Right atrium auricular region (tissue), 2 donors: ENCODE measurements at regions not wholly inside any gene's neighbourhood (a gene's known extent, or its start where the extent isn't known, plus 50 kb on each side); places are given as distances from the start of the nearest gene placed in this dataset.
"Not testable (repeated sequence)": the region's sequence is repeated elsewhere in the genome, so short reads cannot be mapped to it uniquely, and the experiment has no call there.

Experiments
- DNase-seq: peaks from one replicate; pipeline ENCODE4 v3.0.0-alpha.2; 2019; ENCODE audit warnings: low spot score
- H3K27ac ChIP-seq, 2 donors: fragments of 200-600 bp; sonication (generic); 1 replicate in 1 of 2; 2 replicates in 1 of 2; pipeline ENCODE4 v1.5.1; 2016 to 2019
- H3K27me3 ChIP-seq, 2 donors: fragments of 200-600 bp; sonication (generic); one replicate each; pipeline versions ENCODE4 v1.5.1 to v1.6.0; 2017 to 2019
- H3K36me3 ChIP-seq: fragments of 200-600 bp; sonication (generic); one replicate; pipeline ENCODE4 v1.5.1; 2016
- H3K4me1 ChIP-seq, 2 donors: fragments of 200-600 bp; sonication (generic); one replicate each; pipeline versions ENCODE4 v1.5.1 to v1.6.0; 2017 to 2019
- H3K4me3 ChIP-seq, 2 donors: fragments of 200-600 bp; sonication (generic); 1 replicate in 1 of 2; 2 replicates in 1 of 2; pipeline ENCODE4 v1.5.1; 2017 to 2019; ENCODE audit warnings: mild to moderate bottlenecking in 1 of 2, moderate library complexity in 1 of 2
- H3K9me3 ChIP-seq, 2 donors: fragments of 200-600 bp; sonication (generic); one replicate each; pipeline ENCODE4 v1.5.1; 2019
- TF ChIP-seq, protein P1 (sequence below), 2 donors: fragments of 200-600 bp; sonication (generic); IDR thresholded peaks; one replicate each; pipeline ENCODE4 v1.5.1; 2019; ENCODE audit warnings: antibody characterized with exemption in 2 of 2

GRCh38 chrX:81390237-81390636 is 188.3 kb downstream of the SH3BGRL start:
- Histone ChIP-seq H3K36me3 (no peaks in the 10 kb centered on the region), H3K27me3 (no peaks in the 10 kb centered on the region), H3K4me1 (no peaks in the 10 kb centered on the region), H3K27ac (no peak overlapping the region), H3K4me3 (no peak overlapping the region), H3K9me3 (peaks cover 0 to 18% of the 10 kb centered on the region in 2 donors)
- no peak for DNase-seq
- TF ChIP-seq, protein P1, sequence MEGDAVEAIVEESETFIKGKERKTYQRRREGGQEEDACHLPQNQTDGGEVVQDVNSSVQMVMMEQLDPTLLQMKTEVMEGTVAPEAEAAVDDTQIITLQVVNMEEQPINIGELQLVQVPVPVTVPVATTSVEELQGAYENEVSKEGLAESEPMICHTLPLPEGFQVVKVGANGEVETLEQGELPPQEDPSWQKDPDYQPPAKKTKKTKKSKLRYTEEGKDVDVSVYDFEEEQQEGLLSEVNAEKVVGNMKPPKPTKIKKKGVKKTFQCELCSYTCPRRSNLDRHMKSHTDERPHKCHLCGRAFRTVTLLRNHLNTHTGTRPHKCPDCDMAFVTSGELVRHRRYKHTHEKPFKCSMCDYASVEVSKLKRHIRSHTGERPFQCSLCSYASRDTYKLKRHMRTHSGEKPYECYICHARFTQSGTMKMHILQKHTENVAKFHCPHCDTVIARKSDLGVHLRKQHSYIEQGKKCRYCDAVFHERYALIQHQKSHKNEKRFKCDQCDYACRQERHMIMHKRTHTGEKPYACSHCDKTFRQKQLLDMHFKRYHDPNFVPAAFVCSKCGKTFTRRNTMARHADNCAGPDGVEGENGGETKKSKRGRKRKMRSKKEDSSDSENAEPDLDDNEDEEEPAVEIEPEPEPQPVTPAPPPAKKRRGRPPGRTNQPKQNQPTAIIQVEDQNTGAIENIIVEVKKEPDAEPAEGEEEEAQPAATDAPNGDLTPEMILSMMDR (IDR thresholded peaks at IDR 0.05), result no peak

DNA sequence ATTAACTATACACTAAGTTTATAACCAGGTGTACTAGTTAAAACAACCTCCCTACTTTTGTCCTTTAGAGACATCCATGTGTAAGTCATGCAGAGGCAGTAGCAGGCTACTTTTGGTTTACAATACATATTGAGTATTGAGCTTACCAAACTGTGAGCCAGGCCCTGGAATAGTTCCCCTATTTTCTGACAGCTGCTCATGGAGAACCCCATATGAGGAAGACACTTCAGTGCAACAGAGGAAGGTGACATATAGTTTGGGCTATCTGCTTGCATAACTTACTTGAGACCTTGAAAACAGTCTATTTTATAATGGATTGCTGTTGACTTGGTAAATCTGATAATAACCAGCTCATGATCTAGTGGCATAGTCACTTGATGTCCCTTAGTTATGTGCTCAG is 190.5 kb downstream of the SH3BGRL start:
- no peak overlapping the region for H3K27ac ChIP-seq
- TF ChIP-seq, protein P1 (IDR thresholded peaks at IDR 0.05), result no peak
- no peak for DNase-seq
- H3K9me3 ChIP-seq, result peaks cover 0 to 2% of the 10 kb centered on the region in 2 donors
- H3K36me3 ChIP-seq, result no peaks in the 10 kb centered on the region
- no peak overlapping the region for H3K4me3 ChIP-seq
- no peaks in the 10 kb centered on the region for H3K27me3 ChIP-seq
- H3K4me1 ChIP-seq, result no peaks in the 10 kb centered on the region

- Histone ChIP-seq H3K36me3 (no peaks in the 10 kb centered on the region), H3K9me3 (peaks cover 0 to 10% of the 10 kb centered on the region in 2 donors), H3K4me3 (no peak overlapping the region), H3K27me3 (no peaks in the 10 kb centered on the region), H3K27ac (no peak overlapping the region), H3K4me1 (no peaks in the 10 kb centered on the region)
- DNase-seq, result no peak
- TF ChIP-seq, protein P1 (IDR thresholded peaks at IDR 0.05), result no peak
These were observed 203.9 kb downstream of the SH3BGRL start for GRCh38 chrX:81405781-81406180.

GRCh38 chrX:81411517-81411916 is 209.6 kb downstream of the SH3BGRL start:
- no peaks in the 10 kb centered on the region for H3K27me3 ChIP-seq
- H3K4me1 ChIP-seq, result no peaks in the 10 kb centered on the region
- DNase-seq, result no peak
- H3K9me3 ChIP-seq, result no peaks in the 10 kb centered on the region
- TF ChIP-seq, protein P1 (IDR thresholded peaks at IDR 0.05), result no peak
- H3K4me3 ChIP-seq, result no peak overlapping the region
- no peaks in the 10 kb centered on the region for H3K36me3 ChIP-seq
- H3K27ac ChIP-seq, result no peak overlapping the region

DNA sequence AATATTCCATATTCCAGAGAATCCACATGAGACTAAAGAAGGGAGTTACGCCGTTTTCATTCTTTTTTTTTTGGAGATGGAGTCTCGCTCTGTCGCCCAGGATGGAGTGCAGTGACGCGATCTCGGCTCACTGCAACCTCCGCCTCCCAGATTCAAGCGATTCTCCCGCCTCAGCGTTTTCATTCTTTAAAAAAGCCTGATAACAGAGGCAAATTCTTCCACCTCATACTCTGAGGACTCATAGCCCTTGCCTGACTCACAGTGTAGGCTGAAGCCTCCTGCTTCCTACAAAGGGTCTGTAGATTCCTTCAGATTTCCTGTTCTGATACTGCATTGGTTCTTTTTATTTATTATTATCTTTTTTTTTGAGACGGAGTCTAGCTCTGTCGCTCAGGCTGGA is 210.5 kb downstream of the SH3BGRL start:
- H3K4me3 ChIP-seq, result no peak overlapping the region
- H3K9me3 ChIP-seq, result no peaks in the 10 kb centered on the region
- no peaks in the 10 kb centered on the region for H3K36me3 ChIP-seq
- H3K27me3 ChIP-seq, result no peaks in the 10 kb centered on the region
- no peak for DNase-seq
- no peak overlapping the region for H3K27ac ChIP-seq
- no peaks in the 10 kb centered on the region for H3K4me1 ChIP-seq
- TF ChIP-seq, protein P1 (IDR thresholded peaks at IDR 0.05), result no peak

GRCh38 chrX:81412857-81413256 is 211.0 kb downstream of the SH3BGRL start:
- H3K4me1 ChIP-seq, H3K27ac ChIP-seq, H3K36me3 ChIP-seq, H3K9me3 ChIP-seq, H3K4me3 ChIP-seq, DNase-seq, H3K27me3 ChIP-seq: not testable (repeated sequence)
